Upper lobe of right lung (tissue), 1 donor: ENCODE measurements at regions not wholly inside any gene's neighbourhood (a gene's known extent, or its start where the extent isn't known, plus 50 kb on each side); places are given as distances from the start of the nearest gene placed in this dataset.

Experiments
- ATAC-seq: fragments of 200-7000 bp; cut with Tn5 transposase; one replicate; pipeline ENCODE4 v1.9.1; 2020; ENCODE audit warnings: mild to moderate bottlenecking, moderate library complexity
- DNase-seq: peaks from one replicate; pipeline ENCODE4 v3.0.0-alpha.2; 2020
- H3K27ac ChIP-seq: fragments of 200-600 bp; one replicate; pipeline ENCODE4 v1.8.0; 2022
- H3K27me3 ChIP-seq: fragments of 200-600 bp; one replicate; pipeline ENCODE4 v1.8.0; 2022; ENCODE audit warnings: mild to moderate bottlenecking
- H3K36me3 ChIP-seq: fragments of 200-600 bp; one replicate; pipeline ENCODE4 v1.8.0; 2022
- H3K4me1 ChIP-seq: fragments of 200-600 bp; one replicate; pipeline ENCODE4 v1.8.0; 2022
- H3K4me3 ChIP-seq: fragments of 200-600 bp; one replicate; pipeline ENCODE4 v1.8.0; 2022; ENCODE audit warnings: mild to moderate bottlenecking
- H3K9me3 ChIP-seq: fragments of 200-600 bp; one replicate; pipeline ENCODE4 v1.8.0; 2022
- intact Hi-C: fragments of 100-400 bp; cut with DNase I; formaldehyde crosslinking; loops from one replicate; pipeline ENCODE4 v1.11.0; 2022
- TF ChIP-seq, protein P1 (sequence below): fragments of 200-600 bp; IDR thresholded peaks from one replicate; pipeline ENCODE4 v1.8.0; 2022; ENCODE audit warnings: antibody characterized with exemption
- donor health status: DM: no; HTN: yes; CAD: no; lungs with severe emphysema.

DNA sequence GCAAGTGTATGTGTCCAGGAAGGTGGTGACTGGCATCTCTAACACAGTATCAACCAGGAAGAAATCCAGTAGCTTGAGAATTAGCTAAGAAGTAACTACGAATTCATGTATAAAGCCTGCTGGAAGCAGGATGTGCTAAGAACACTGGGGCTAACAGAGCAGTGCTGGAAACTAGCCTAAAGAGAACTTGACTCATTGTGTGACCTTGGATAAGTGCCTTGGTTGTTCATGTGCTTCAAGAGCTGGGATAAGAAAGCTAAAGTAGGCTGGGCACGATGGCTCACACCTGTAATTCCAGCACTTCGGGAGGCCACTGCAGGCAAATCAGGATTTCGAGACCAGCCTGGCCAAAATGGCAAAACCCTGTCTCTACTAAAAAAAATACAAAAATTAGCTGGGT, 186.9 kb downstream of the RRAGC start:
- H3K4me3 ChIP-seq = no peak overlapping the region
- intact Hi-C loops = no loop called here
- peaks cover 5% of the 10 kb centered on the region for H3K27me3 ChIP-seq
- no peak overlapping the region for H3K27ac ChIP-seq
- TF ChIP-seq, protein P1, sequence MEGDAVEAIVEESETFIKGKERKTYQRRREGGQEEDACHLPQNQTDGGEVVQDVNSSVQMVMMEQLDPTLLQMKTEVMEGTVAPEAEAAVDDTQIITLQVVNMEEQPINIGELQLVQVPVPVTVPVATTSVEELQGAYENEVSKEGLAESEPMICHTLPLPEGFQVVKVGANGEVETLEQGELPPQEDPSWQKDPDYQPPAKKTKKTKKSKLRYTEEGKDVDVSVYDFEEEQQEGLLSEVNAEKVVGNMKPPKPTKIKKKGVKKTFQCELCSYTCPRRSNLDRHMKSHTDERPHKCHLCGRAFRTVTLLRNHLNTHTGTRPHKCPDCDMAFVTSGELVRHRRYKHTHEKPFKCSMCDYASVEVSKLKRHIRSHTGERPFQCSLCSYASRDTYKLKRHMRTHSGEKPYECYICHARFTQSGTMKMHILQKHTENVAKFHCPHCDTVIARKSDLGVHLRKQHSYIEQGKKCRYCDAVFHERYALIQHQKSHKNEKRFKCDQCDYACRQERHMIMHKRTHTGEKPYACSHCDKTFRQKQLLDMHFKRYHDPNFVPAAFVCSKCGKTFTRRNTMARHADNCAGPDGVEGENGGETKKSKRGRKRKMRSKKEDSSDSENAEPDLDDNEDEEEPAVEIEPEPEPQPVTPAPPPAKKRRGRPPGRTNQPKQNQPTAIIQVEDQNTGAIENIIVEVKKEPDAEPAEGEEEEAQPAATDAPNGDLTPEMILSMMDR = no peak
- ATAC-seq = peak; percentile 66
- H3K36me3 ChIP-seq = no peaks in the 10 kb centered on the region
- H3K4me1 ChIP-seq = no peaks in the 10 kb centered on the region
- H3K9me3 ChIP-seq = no peaks in the 10 kb centered on the region
- no peak for DNase-seq

DNA sequence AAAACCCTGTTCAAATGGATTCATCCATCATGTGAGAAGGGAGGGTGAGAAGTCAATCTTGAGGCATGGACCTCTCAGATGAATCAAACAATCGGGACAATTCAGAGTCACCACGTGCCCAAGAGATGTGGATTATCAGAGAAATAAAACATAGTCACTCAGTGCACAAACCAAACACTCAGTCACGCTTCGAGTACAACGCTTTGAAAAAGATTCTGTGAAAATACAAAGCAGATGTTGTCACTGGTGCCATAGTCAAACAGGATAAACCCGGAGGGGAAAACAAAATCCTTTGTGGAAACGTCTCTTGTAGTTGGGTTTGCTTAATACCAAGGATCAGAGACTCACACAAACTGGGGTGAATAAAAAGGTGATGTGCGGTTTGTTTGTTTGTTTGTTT, 188.4 kb downstream of the RRAGC start:
- H3K4me1 ChIP-seq = no peaks in the 10 kb centered on the region
- DNase-seq = no peak
- no peaks in the 10 kb centered on the region for H3K9me3 ChIP-seq
- TF ChIP-seq, protein P1 = no peak
- H3K27ac ChIP-seq = no peak overlapping the region
- intact Hi-C loops = no loop called here
- H3K36me3 ChIP-seq = no peaks in the 10 kb centered on the region
- ATAC-seq = no peak
- peaks cover 5% of the 10 kb centered on the region for H3K27me3 ChIP-seq
- H3K4me3 ChIP-seq = no peak overlapping the region

DNA sequence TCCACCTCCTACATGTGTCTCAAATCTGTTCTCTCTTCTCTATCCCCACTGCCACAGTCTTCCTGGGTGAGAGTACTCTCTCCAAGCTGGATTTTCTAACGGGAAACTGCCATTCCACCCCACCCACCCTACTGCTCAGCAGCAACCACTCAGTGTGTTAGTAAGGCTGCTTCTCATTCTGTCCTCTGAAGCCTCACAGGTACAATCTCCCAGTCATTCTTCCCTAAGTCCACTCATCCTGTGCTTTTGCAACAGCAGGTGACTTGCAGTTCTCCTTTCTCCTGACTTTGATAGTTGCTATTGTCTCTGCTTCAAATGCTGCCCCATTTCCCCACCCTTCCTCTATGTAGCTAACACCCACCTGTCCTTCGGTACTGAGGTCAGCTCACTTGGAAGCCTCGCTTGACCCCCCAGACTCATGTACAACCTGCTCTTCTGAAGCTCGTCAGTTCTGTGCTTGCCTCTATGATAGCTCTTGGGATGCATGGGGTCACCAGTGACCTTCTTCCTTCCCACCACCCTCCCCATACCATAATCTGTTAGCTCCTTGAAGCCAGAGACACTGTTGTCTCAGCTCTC, 188.9 kb downstream of the RRAGC start:
- TF ChIP-seq, protein P1 = no peak
- H3K4me3 ChIP-seq = no peak overlapping the region
- H3K27ac ChIP-seq = no peak overlapping the region
- peaks cover 5% of the 10 kb centered on the region for H3K27me3 ChIP-seq
- H3K9me3 ChIP-seq = no peaks in the 10 kb centered on the region
- no peaks in the 10 kb centered on the region for H3K36me3 ChIP-seq
- DNase-seq = no peak
- intact Hi-C loops = no loop called here
- no peaks in the 10 kb centered on the region for H3K4me1 ChIP-seq
- ATAC-seq = no peak

DNA sequence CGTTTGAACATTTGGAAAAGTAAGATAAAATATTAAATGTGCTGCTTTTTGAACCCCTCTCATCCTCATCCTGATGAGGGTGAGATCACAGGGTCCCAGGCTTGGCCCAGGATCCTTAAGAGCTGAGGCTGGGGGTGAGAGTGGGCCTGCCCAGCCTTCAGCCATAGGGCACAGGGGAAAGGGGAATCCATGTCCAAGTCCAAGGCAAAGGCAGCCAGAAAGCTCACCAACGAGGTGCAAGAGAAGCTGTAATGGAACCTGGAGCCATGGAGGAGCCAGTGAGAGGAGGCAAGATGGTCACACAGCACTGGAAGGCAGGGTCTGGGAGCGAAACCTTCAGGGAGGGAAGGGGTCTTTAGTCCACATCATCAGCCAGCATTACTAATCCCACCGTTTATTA, 191.9 kb downstream of the RRAGC start:
- no peaks in the 10 kb centered on the region for H3K9me3 ChIP-seq
- no peaks in the 10 kb centered on the region for H3K36me3 ChIP-seq
- ATAC-seq (no peak), DNase-seq (no peak)
- intact Hi-C loops = no loop called here
- TF ChIP-seq, protein P1 = no peak
- no peak overlapping the region for H3K27ac ChIP-seq
- peaks cover 5% of the 10 kb centered on the region for H3K27me3 ChIP-seq
- H3K4me1 ChIP-seq = no peaks in the 10 kb centered on the region
- H3K4me3 ChIP-seq = no peak overlapping the region

DNA sequence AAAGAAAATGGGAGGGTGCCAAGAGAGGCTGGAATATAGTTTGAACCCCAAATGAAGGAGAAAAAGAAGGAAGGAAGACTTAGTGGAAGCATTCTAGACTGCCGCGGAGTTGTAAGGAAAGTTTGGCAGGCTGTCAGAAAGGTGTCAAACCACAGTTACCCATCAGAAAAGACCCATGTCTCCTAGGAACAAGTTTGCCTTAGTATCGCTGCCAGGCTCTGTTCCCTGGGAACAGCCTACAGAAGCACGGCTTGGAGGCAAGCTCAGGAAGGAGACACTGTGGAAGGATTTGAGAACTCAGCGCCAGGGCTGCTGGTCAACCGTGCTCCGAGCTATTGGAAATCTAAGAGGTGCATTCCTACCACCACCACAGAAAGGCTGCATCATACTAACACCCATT, 197.4 kb downstream of the RRAGC start:
- no peaks in the 10 kb centered on the region for H3K9me3 ChIP-seq
- ATAC-seq (no peak), DNase-seq (no peak)
- H3K4me1 ChIP-seq = no peaks in the 10 kb centered on the region
- intact Hi-C loops = no loop called here
- TF ChIP-seq, protein P1 = no peak
- no peak overlapping the region for H3K27ac ChIP-seq
- no peaks in the 10 kb centered on the region for H3K36me3 ChIP-seq
- H3K4me3 ChIP-seq = no peak overlapping the region
- no peaks in the 10 kb centered on the region for H3K27me3 ChIP-seq

DNA sequence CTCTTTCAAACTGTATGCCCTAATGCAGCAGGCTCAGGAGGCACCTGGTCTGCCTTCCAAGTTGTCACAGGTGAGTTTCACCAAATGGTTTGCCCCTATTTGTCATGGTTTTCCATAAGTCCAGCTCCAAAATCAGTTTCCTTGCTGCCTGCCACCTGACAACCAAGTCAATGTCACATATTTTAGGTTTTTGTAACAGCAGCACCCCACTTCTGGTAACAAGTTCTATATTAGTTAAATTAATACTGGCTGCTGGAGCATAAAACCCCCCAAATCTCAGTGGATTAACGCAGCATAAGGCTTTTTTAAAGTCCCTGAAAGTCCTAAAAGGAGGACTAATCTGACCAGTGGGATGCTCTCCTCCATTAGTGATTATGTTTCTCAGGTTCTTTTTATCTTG, 200.7 kb downstream of the RRAGC start:
- Histone ChIP-seq H3K27me3 (no peaks in the 10 kb centered on the region), H3K4me1 (no peaks in the 10 kb centered on the region), H3K36me3 (no peaks in the 10 kb centered on the region), H3K4me3 (no peak overlapping the region), H3K27ac (no peak overlapping the region), H3K9me3 (no peaks in the 10 kb centered on the region)
- intact Hi-C loops = no loop called here
- no peak for DNase-seq
- TF ChIP-seq, protein P1 = no peak
- no peak for ATAC-seq
